Esophagus squamous epithelium (tissue), 5 donors: ENCODE measurements at regions not wholly inside any gene's neighbourhood (a gene's known extent, or its start where the extent isn't known, plus 50 kb on each side); places are given as distances from the start of the nearest gene placed in this dataset.
"Not testable (repeated sequence)": the region's sequence is repeated elsewhere in the genome, so short reads cannot be mapped to it uniquely, and the experiment has no call there.

Experiments
- DNase-seq: peaks from one replicate; lab custom pipeline; 2025; lab: John Stamatoyannopoulos, UW
- H3K27ac ChIP-seq, 4 donors: fragments of 200-600 bp; sonication (generic); one replicate each; pipeline ENCODE4 v1.5.1; 2016 to 2019; ENCODE audit warnings: mild to moderate bottlenecking in 1 of 4
- H3K27me3 ChIP-seq, 4 donors: fragments of 200-600 bp; sonication (generic); 1 replicate in 3 of 4; 2 replicates in 1 of 4; pipeline versions ENCODE4 v1.5.1 to v1.6.0; 2017 to 2021; ENCODE audit warnings: antibody characterized with exemption in 1 of 4
- H3K36me3 ChIP-seq, 3 donors: fragments of 200-600 bp; sonication (generic); one replicate each; pipeline ENCODE4 v1.5.1; 2016 to 2019
- H3K4me1 ChIP-seq, 3 donors: fragments of 200-600 bp; sonication (generic); one replicate each; pipeline ENCODE4 v1.5.1; 2017 to 2019
- H3K4me3 ChIP-seq, 4 donors: fragments of 200-600 bp; sonication (generic); 1 replicate in 3 of 4; 2 replicates in 1 of 4; pipeline ENCODE4 v1.5.1; 2016 to 2019; ENCODE audit warnings: mild to moderate bottlenecking in 2 of 4, moderate library complexity in 1 of 4
- H3K9me3 ChIP-seq, 3 donors: fragments of 200-600 bp; sonication (generic); one replicate each; pipeline ENCODE4 v1.5.1; 2016 to 2019
- CTCF ChIP-seq, 6 experiments: fragments of 450-650 bp in 4 of 6; fragments of 200-600 bp in 2 of 6; sonication (generic) in 2 of 6; IDR thresholded peaks; one replicate each; pipeline ENCODE4 v1.5.1; 2016 to 2019; ENCODE audit warnings: antibody characterized with exemption in 6 of 6, mild to moderate bottlenecking in 4 of 6, moderate library complexity in 4 of 6
- POLR2A ChIP-seq, 4 donors: fragments of 450-650 bp; IDR thresholded peaks; one replicate each; pipeline ENCODE4 v1.6.1; 2017; ENCODE audit warnings: antibody characterized with exemption in 4 of 4, mild to moderate bottlenecking in 4 of 4, moderate library complexity in 3 of 4
- WGBS, 2 donors: methylation state at CpG; one replicate each; pipeline ENCODE4 v1.1.5; 2018; 5-methylcytosine and 5-hydroxymethylcytosine counted together
- intact Hi-C: fragments of 100-400 bp; cut with DNase I; formaldehyde crosslinking; loops from one replicate; pipeline ENCODE4 v1.15.0; 2022
- donor health status: DM: yes; HTN: yes; CAD: no.

- H3K36me3 ChIP-seq, result no peaks in the 10 kb centered on the region
- no peak overlapping the region for H3K4me3 ChIP-seq
- H3K9me3 ChIP-seq, result no peaks in the 10 kb centered on the region
- no peaks in the 10 kb centered on the region for H3K4me1 ChIP-seq
- WGBS, 2 donors, result 36 to 51% methylated on average over 2 of the region's 2 CpGs
- no peak for TF ChIP-seq CTCF (IDR thresholded peaks at IDR 0.05)
- no peak for TF ChIP-seq POLR2A (IDR thresholded peaks at IDR 0.05)
- no peak overlapping the region for H3K27ac ChIP-seq
- no peak for DNase-seq
- H3K27me3 ChIP-seq, result no peaks in the 10 kb centered on the region
- intact Hi-C loops, result no loop called here
Measured at GRCh38 chr1:157334041-157334440, 195.8 kb upstream of the ETV3 start.

- H3K36me3 ChIP-seq, H3K27me3 ChIP-seq, H3K9me3 ChIP-seq, intact Hi-C loops, H3K4me1 ChIP-seq, DNase-seq, H3K4me3 ChIP-seq, H3K27ac ChIP-seq: not testable (repeated sequence)
Measured at GRCh38 chr1:157330177-157330576, 192.0 kb upstream of the ETV3 start.

GRCh38 chr1:157328120-157328519 is 189.9 kb upstream of the ETV3 start:
- H3K9me3 ChIP-seq, H3K4me1 ChIP-seq, H3K27ac ChIP-seq, DNase-seq, intact Hi-C loops, H3K36me3 ChIP-seq, H3K27me3 ChIP-seq, H3K4me3 ChIP-seq: not testable (repeated sequence)

GRCh38 chr1:157326173-157326859 is 188.1 kb upstream of the ETV3 start:
- DNase-seq, result no peak
- no peaks in the 10 kb centered on the region for H3K36me3 ChIP-seq
- no peak overlapping the region for H3K27ac ChIP-seq
- intact Hi-C loops, result no loop called here
- H3K9me3 ChIP-seq, result no peaks in the 10 kb centered on the region
- H3K27me3 ChIP-seq, result no peaks in the 10 kb centered on the region
- H3K4me1 ChIP-seq, result no peaks in the 10 kb centered on the region
- H3K4me3 ChIP-seq, result no peak overlapping the region
- WGBS, 2 donors, result 72 to 78% methylated on average over 5 to 7 of the region's 7 CpGs
- TF ChIP-seq CTCF (IDR thresholded peaks at IDR 0.05), result no peak
- no peak for TF ChIP-seq POLR2A (IDR thresholded peaks at IDR 0.05)

GRCh38 chr1:157325220-157325619 is 187.0 kb upstream of the ETV3 start:
- Histone ChIP-seq H3K27me3 (no peaks in the 10 kb centered on the region), H3K4me3 (no peak overlapping the region), H3K4me1 (no peaks in the 10 kb centered on the region), H3K27ac (no peak overlapping the region), H3K9me3 (no peaks in the 10 kb centered on the region), H3K36me3 (no peaks in the 10 kb centered on the region)
- WGBS, 2 donors, result 14 to 20% methylated on average over 1 of the region's 1 CpG
- DNase-seq, result no peak
- no peak for TF ChIP-seq POLR2A (IDR thresholded peaks at IDR 0.05)
- intact Hi-C loops, result no loop called here

- H3K27ac ChIP-seq, H3K36me3 ChIP-seq, H3K27me3 ChIP-seq, DNase-seq, H3K4me3 ChIP-seq, intact Hi-C loops, H3K4me1 ChIP-seq, H3K9me3 ChIP-seq: not testable (repeated sequence)
- 86 to 91% methylated on average over 1 of the region's 1 CpG for WGBS, 2 donors
Measured at GRCh38 chr1:157321972-157322371, 183.8 kb upstream of the ETV3 start.

- H3K36me3 ChIP-seq, result no peaks in the 10 kb centered on the region
- no peak for TF ChIP-seq CTCF (IDR thresholded peaks at IDR 0.05)
- TF ChIP-seq POLR2A (IDR thresholded peaks at IDR 0.05), result no peak
- intact Hi-C loops, result no loop called here
- 97 to 98% methylated on average over 5 of the region's 5 CpGs for WGBS, 2 donors
- no peak overlapping the region for H3K27ac ChIP-seq
- DNase-seq, result no peak
- H3K4me3 ChIP-seq, result no peak overlapping the region
- no peaks in the 10 kb centered on the region for H3K4me1 ChIP-seq
- H3K27me3 ChIP-seq, result no peaks in the 10 kb centered on the region
- H3K9me3 ChIP-seq, result peaks cover 0 to 8% (median 0%) of the 10 kb centered on the region in 3 donors
Measured at GRCh38 chr1:157319567-157319966, 181.4 kb upstream of the ETV3 start.

- H3K27ac ChIP-seq, DNase-seq, H3K36me3 ChIP-seq, H3K9me3 ChIP-seq, H3K4me1 ChIP-seq, intact Hi-C loops, H3K27me3 ChIP-seq, H3K4me3 ChIP-seq: not testable (repeated sequence)
- WGBS, 2 donors, result 88 to 92% methylated on average over 2 of the region's 2 CpGs
Measured at GRCh38 chr1:157317229-157317628, 179.0 kb upstream of the ETV3 start.
